KMS-11 (cell line): ENCODE measurements at regions not wholly inside any gene's neighbourhood (a gene's known extent, or its start where the extent isn't known, plus 50 kb on each side); places are given as distances from the start of the nearest gene placed in this dataset.

ENCODE experiments used
- H2AFZ ChIP-seq: fragments of 200-600 bp; sonication (generic); 2 replicates; pipeline ENCODE4 v1.6.1; 2016; ENCODE audit warnings: antibody characterized with exemption, mixed run types, low read depth
- H3K27ac ChIP-seq: fragments of 200-600 bp; sonication (generic); 2 replicates; pipeline ENCODE4 v1.6.1; 2016; ENCODE audit warnings: mild to moderate bottlenecking, mixed run types
- H3K27me3 ChIP-seq: fragments of 200-600 bp; sonication (generic); 2 replicates; pipeline ENCODE4 v1.6.1; 2017; ENCODE audit warnings: mild to moderate bottlenecking, low read depth, mixed run types, moderate library complexity; ENCODE audit not compliant: insufficient read depth
- H3K36me3 ChIP-seq: fragments of 200-600 bp; sonication (generic); 2 replicates; pipeline ENCODE4 v1.6.1; 2017; ENCODE audit warnings: mild to moderate bottlenecking, mixed run types; ENCODE audit not compliant: insufficient read depth
- H3K4me1 ChIP-seq: fragments of 200-600 bp; sonication (generic); 2 replicates; pipeline ENCODE4 v1.6.1; 2016; ENCODE audit warnings: mild to moderate bottlenecking, low read depth, mixed run types; ENCODE audit not compliant: poor library complexity, severe bottlenecking
- H3K4me2 ChIP-seq: fragments of 200-600 bp; sonication (generic); 2 replicates; pipeline ENCODE4 v1.7.0; 2016; ENCODE audit warnings: mild to moderate bottlenecking, mixed run types
- H3K4me3 ChIP-seq: fragments of 200-600 bp; sonication (generic); IDR thresholded peaks from 2 replicates; pipeline ENCODE4 v1.6.1; 2017; ENCODE audit warnings: low read depth, low read length, mixed read lengths; ENCODE audit not compliant: insufficient read depth
- H3K79me2 ChIP-seq: fragments of 200-600 bp; sonication (generic); 2 replicates; pipeline ENCODE4 v1.6.1; 2016; ENCODE audit warnings: low read depth, mixed run types; ENCODE audit not compliant: insufficient read depth
- H3K9ac ChIP-seq: fragments of 200-600 bp; sonication (generic); 2 replicates; pipeline ENCODE4 v1.6.1; 2016; ENCODE audit warnings: mild to moderate bottlenecking, mixed run types
- H4K20me1 ChIP-seq: fragments of 200-600 bp; sonication (generic); 2 replicates; pipeline ENCODE4 v1.6.1; 2016; ENCODE audit warnings: mild to moderate bottlenecking, mixed run types; ENCODE audit not compliant: insufficient read depth
- CTCF ChIP-seq: fragments of 200-600 bp; sonication (generic); conservative IDR thresholded peaks from 2 replicates; pipeline ENCODE4 v1.6.1; 2017; ENCODE audit warnings: low read depth, mild to moderate bottlenecking, antibody characterized with exemption, low read length, moderate library complexity, mixed read lengths

- Histone ChIP-seq H2AFZ (no peak overlapping the region), H3K9ac (no peak overlapping the region), H3K36me3 (no peaks in the 10 kb centered on the region), H3K4me3 (no peak overlapping the region), H3K27me3 (no peaks in the 10 kb centered on the region), H3K4me2 (no peak overlapping the region), H3K27ac (no peak overlapping the region), H3K79me2 (no peaks in the 10 kb centered on the region), H3K4me1 (no peaks in the 10 kb centered on the region), H4K20me1 (no peaks in the 10 kb centered on the region)
- no peak for TF ChIP-seq CTCF
These were observed 448.5 kb downstream of the BCAT1 start for GRCh38 chr12:24500421-24500820.

- H4K20me1 ChIP-seq: no peaks in the 10 kb centered on the region
- H3K4me2 ChIP-seq: no peak overlapping the region
- H2AFZ ChIP-seq: no peak overlapping the region
- H3K9ac ChIP-seq: no peak overlapping the region
- no peaks in the 10 kb centered on the region for H3K4me1 ChIP-seq
- H3K79me2 ChIP-seq: no peaks in the 10 kb centered on the region
- no peaks in the 10 kb centered on the region for H3K36me3 ChIP-seq
- no peak for TF ChIP-seq CTCF
- H3K27me3 ChIP-seq: no peaks in the 10 kb centered on the region
- no peak overlapping the region for H3K27ac ChIP-seq
- no peak overlapping the region for H3K4me3 ChIP-seq
These were observed 449.5 kb downstream of the BCAT1 start for GRCh38 chr12:24499151-24500146.

- Histone ChIP-seq H3K9ac (no peak overlapping the region), H3K4me1 (no peaks in the 10 kb centered on the region), H3K4me3 (no peak overlapping the region), H3K79me2 (no peaks in the 10 kb centered on the region), H2AFZ (no peak overlapping the region), H3K27me3 (no peaks in the 10 kb centered on the region), H3K4me2 (no peak overlapping the region), H3K27ac (no peak overlapping the region), H4K20me1 (no peaks in the 10 kb centered on the region), H3K36me3 (no peaks in the 10 kb centered on the region)
- TF ChIP-seq CTCF: no peak
These were observed 452.1 kb downstream of the BCAT1 start for GRCh38 chr12:24496755-24497154.

GRCh38 chr12:24494401-24494800, 454.5 kb downstream of the BCAT1 start:
- Histone ChIP-seq H2AFZ (no peak overlapping the region), H3K27ac (no peak overlapping the region), H3K4me1 (no peaks in the 10 kb centered on the region), H3K27me3 (no peaks in the 10 kb centered on the region), H3K79me2 (no peaks in the 10 kb centered on the region), H3K36me3 (no peaks in the 10 kb centered on the region), H3K4me3 (no peak overlapping the region), H4K20me1 (no peaks in the 10 kb centered on the region), H3K9ac (no peak overlapping the region), H3K4me2 (no peak overlapping the region)
- TF ChIP-seq CTCF: no peak
